Spinal cord (tissue), 9 donors: ENCODE measurements at regions not wholly inside any gene's neighbourhood (a gene's known extent, or its start where the extent isn't known, plus 50 kb on each side); places are given as distances from the start of the nearest gene placed in this dataset.

Experiments
- DNase-seq, 6 donors: peaks; one replicate each; pipeline versions ENCODE4 v3.0.0 to v3.0.0-alpha.2; 2013 to 2015; ENCODE audit warnings: low spot score in 6 of 6, low read depth in 4 of 6
- H3K27ac ChIP-seq: one replicate; pipeline ENCODE4 v1.5.1; 2013; ENCODE audit warnings: low read depth, low read length, control low read depth
- H3K27me3 ChIP-seq: one replicate; pipeline ENCODE4 v1.6.1; 2013; ENCODE audit warnings: low read length; ENCODE audit not compliant: control insufficient read depth, insufficient read depth
- H3K36me3 ChIP-seq: one replicate; pipeline ENCODE4 v1.6.1; 2013; ENCODE audit warnings: low read length; ENCODE audit not compliant: control insufficient read depth, insufficient read depth
- H3K4me1 ChIP-seq: one replicate; pipeline ENCODE4 v1.6.1; 2013; ENCODE audit warnings: low read length; ENCODE audit not compliant: control insufficient read depth, insufficient read depth
- H3K4me3 ChIP-seq: one replicate; pipeline ENCODE4 v1.5.1; 2013; ENCODE audit warnings: low read depth, low read length, control low read depth
- H3K9me3 ChIP-seq: one replicate; pipeline ENCODE4 v1.6.1; 2013; ENCODE audit warnings: low read length; ENCODE audit not compliant: control insufficient read depth, insufficient read depth
- WGBS: methylation state at CpG from one replicate; pipeline ENCODE4 v1.1.5; 2013; ENCODE audit warnings: missing lambda C conversion rate; ENCODE audit not compliant: insufficient coverage; 5-methylcytosine and 5-hydroxymethylcytosine counted together
- donor health status: healthy.

DNA sequence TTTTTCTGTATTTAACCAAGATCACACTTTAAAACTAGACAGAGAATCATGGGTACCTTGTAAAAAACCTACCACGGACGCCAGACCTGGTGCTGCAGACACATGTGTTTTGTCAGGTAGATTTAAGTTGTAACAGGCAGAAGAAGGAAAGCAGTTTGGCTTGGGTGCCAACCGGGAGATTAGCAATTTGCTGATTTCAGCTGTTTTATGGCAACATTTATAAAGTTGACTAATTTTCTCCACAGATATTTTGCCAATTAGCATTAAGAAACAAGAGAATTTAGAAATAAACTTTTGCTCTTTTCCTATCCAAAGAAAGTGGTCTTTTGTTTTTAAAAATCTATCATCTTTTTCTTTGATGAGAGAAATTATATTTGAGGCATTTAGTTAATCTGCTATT lies 76.3 kb upstream of the STOX2 start:
- no peaks in the 10 kb centered on the region for H3K9me3 ChIP-seq
- DNase-seq = no peak
- H3K27me3 ChIP-seq = no peaks in the 10 kb centered on the region
- H3K4me1 ChIP-seq = no peaks in the 10 kb centered on the region
- no peaks in the 10 kb centered on the region for H3K36me3 ChIP-seq
- no peak overlapping the region for H3K27ac ChIP-seq
- H3K4me3 ChIP-seq = no peak overlapping the region
- WGBS = no CpG with 5 or more reads among the region's 3 CpGs

DNA sequence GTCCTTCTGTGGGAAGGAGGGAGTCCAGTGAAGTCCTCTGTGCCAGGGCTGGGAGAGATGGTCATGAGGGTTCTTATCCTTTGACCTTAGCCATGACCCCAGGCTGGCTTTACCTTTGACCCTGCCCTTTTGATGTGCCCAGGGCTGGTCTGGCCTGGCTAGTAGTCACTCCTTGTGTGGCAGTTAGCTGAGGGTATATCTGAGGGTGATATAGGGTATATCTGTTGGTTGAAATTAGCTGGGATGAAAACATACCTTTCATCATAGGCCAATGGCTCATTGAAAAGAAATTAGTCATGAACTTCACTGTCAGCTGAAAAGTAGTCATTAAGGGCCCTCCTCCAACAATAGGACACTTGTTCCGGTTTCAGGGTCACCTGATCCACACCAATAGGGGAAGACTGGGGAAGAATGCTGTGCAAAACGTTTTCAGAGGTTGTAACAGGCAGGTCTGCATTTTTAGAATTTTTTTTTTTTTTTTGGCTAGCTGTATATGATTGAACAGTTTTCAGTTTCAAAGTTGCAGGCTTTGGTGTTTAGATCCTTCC lies 74.6 kb upstream of the STOX2 start:
- Histone ChIP-seq H3K27ac (no peak overlapping the region), H3K27me3 (no peaks in the 10 kb centered on the region), H3K4me1 (no peaks in the 10 kb centered on the region), H3K9me3 (no peaks in the 10 kb centered on the region), H3K36me3 (no peaks in the 10 kb centered on the region), H3K4me3 (no peak overlapping the region)
- no CpG with 5 or more reads among the region's 2 CpGs for WGBS
- no peak for DNase-seq

DNA sequence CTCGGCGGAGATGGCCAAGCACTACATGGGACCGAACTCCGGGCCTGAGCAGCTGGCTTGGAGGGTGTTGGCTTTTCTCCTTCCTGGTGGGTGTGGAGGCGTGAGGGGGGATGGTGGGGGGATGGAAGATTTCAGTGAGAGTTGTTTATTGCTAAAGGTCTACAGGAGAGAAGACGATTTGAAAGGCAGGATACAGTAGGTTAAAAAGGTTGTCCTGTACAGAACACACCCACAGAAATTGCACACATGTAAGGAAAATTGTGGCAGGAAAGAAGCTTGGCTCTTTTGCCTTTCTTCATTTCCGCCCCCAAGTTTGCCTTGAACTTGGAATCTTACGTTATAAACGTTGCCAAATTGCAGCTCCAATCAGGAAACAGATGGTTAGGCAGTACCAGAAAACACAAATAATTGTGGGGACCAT lies 74.1 kb upstream of the STOX2 start:
- no peaks in the 10 kb centered on the region for H3K27me3 ChIP-seq
- no peak overlapping the region for H3K27ac ChIP-seq
- no peaks in the 10 kb centered on the region for H3K4me1 ChIP-seq
- H3K9me3 ChIP-seq = no peaks in the 10 kb centered on the region
- H3K4me3 ChIP-seq = no peak overlapping the region
- DNase-seq = peak in 1 of 6 donors; percentile 17
- 77% methylated on average over 7 of the region's 9 CpGs for WGBS
- no peaks in the 10 kb centered on the region for H3K36me3 ChIP-seq

DNA sequence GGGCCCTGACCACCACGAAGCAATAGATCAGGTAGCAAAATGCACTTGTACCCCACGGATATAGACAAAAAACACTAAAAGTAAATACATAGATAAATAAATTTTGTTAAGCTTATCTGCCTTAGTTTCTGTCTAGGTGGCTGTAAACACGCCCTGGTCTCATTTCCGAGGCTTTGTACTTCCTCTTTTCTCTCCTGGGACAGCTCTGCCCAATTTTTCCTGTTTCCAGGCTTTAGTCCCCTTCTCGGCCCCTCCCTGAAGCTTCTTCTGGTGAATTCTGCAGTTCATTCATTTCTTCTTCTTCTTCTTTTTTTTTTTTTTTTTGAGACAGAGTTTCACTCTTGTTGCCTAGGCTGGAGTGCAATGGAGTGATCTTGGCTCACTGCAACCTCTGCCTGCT lies 73.4 kb upstream of the STOX2 start:
- Histone ChIP-seq H3K36me3 (no peaks in the 10 kb centered on the region), H3K9me3 (no peaks in the 10 kb centered on the region), H3K27ac (no peak overlapping the region), H3K4me3 (no peak overlapping the region), H3K4me1 (no peaks in the 10 kb centered on the region), H3K27me3 (no peaks in the 10 kb centered on the region)
- DNase-seq = no peak
- WGBS = 100% methylated on average over 2 of the region's 5 CpGs

DNA sequence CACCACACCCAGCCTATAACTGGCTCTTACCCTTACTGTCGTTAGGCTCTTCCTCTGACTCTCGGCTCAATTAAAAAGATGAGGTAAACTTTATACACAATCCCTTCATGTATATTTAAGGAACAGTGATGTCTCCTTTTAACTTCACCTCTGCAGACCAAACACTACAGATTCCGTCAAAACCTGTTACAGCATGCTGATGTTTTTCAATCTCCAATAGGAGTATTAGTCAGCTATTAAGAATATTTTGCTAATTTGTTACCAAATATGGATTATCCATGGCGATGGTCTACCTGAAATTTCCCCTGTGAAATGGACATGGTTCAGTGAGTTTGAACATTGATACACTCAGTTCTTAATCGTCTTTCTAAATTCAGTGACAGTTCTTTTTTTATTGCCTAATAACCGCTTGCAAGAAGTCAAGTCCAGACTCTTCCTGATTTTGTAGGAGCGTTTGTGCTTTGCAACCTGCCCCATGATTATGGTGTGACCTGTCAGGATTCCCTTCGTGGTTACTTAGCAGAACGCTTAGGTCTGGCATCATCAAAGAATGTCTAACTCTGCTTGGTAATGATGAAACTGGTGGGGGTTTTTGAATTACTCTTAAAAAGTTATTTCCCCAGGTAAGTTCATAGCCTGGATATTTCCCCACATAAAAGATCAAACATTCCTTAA lies 72.2 kb upstream of the STOX2 start:
- no peaks in the 10 kb centered on the region for H3K27me3 ChIP-seq
- H3K4me1 ChIP-seq = no peaks in the 10 kb centered on the region
- no peak overlapping the region for H3K27ac ChIP-seq
- H3K36me3 ChIP-seq = no peaks in the 10 kb centered on the region
- WGBS = 75% methylated on average over 3 of the region's 9 CpGs
- H3K4me3 ChIP-seq = no peak overlapping the region
- no peak for DNase-seq
- no peaks in the 10 kb centered on the region for H3K9me3 ChIP-seq

DNA sequence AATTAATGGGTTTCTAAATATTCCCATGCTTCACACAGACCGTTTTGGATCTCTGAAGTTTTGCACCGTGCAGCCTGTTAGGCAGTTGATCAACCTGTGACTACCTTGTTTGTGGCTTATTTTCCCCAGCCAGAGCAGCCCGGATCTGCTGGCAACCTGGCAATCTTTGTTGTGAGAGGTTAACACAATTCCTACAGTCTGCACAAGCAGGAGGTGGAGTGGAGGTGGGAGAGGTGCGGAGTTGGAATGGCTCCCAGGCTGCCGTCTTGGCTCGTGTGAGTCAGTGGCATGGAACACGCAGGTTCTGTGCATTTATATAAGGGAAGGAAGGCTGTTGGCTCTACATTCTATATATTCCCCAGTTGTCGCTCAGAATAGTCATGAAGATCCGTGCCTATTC lies 70.9 kb upstream of the STOX2 start:
- Histone ChIP-seq H3K36me3 (no peaks in the 10 kb centered on the region), H3K4me3 (no peak overlapping the region), H3K27ac (no peak overlapping the region), H3K9me3 (no peaks in the 10 kb centered on the region), H3K27me3 (no peaks in the 10 kb centered on the region), H3K4me1 (no peaks in the 10 kb centered on the region)
- peak in 1 of 6 donors; percentile 17 for DNase-seq
- WGBS = 91% methylated on average over 3 of the region's 9 CpGs

DNA sequence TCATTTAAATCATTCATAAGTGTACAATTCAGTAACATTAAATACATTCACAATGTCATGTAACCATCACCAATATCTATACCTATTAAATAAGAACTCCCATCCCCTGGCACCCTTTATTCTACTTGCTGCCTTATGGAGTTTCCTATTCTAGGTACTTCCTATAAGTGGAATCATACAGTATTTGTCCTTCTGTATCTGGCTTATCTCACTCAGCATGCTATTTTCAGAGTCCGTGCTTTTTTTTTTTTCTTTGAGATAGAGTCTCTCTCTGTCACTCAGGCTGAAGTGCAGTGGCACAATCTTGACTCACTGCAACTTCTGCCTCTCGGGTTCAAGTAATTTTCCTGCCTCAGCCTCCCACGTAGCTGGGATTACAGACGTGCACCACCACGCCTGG lies 67.9 kb upstream of the STOX2 start:
- Histone ChIP-seq H3K36me3 (no peaks in the 10 kb centered on the region), H3K9me3 (no peaks in the 10 kb centered on the region), H3K4me1 (no peaks in the 10 kb centered on the region), H3K27me3 (no peaks in the 10 kb centered on the region), H3K27ac (no peak overlapping the region), H3K4me3 (no peak overlapping the region)
- no peak for DNase-seq
- 94% methylated on average over 2 of the region's 5 CpGs for WGBS

DNA sequence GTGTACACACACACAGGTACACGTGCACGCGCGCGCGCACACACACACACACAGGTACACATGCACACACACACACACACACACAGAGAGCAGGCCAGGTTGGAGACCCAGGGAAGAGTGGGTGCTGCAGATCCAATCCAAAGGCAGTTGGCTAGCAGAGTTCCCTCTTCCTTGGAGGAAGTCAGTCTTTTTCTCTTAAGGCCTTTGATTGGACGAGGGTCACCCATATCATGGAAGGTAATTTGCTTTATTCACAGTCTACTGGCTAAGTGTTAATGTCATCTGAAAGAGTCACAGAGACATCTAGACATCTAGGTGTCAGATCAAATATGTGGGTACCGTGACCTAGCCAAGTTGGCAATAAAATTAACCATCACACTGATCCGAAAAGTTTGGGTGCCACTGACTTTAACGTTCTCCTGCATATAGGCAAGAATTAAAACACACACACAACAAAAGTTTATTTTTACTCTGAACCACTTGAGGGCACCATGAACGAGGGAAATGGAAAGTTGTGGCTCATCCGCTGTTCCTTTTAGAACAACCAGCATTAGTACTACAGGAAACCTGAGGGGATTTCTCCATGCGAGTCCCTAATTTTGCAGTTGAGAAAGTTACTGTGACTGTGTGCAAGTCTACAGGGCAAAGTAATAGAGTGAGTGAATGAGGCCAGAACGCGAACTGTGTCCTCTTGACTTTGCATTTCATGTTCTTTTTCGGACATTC lies 66.0 kb upstream of the STOX2 start:
- peak in 5 of 6 donors; percentile 33 to 93 (median 45) for DNase-seq
- WGBS = no CpG with 5 or more reads among the region's 16 CpGs
- Histone ChIP-seq H3K4me3 (no peak overlapping the region), H3K9me3 (no peaks in the 10 kb centered on the region), H3K36me3 (no peaks in the 10 kb centered on the region), H3K27me3 (no peaks in the 10 kb centered on the region), H3K4me1 (no peaks in the 10 kb centered on the region), H3K27ac (no peak overlapping the region)

DNA sequence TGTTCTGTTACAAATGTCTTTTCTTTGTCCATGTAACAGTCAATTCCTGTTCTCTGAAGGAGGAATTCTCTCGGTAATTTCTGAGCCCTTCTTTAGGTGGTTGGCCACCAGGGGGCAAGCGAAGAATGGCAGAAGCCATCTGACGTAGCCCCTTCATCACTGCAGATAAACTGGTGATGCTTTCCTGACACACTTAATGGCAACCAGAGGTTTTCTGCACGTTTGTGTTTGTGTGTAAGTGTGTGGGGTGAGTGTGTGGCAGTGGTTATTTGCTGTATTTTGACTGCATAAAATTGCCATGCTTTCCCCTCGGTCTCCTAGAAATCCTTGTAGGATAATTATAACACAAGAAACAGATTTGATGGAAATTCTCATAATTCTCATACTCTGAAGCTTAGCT lies 64.8 kb upstream of the STOX2 start:
- no peaks in the 10 kb centered on the region for H3K27me3 ChIP-seq
- no peak overlapping the region for H3K4me3 ChIP-seq
- H3K9me3 ChIP-seq = no peaks in the 10 kb centered on the region
- WGBS = 0% methylated on average over 3 of the region's 5 CpGs
- H3K27ac ChIP-seq = peak overlapping the region; percentile 25
- H3K36me3 ChIP-seq = no peaks in the 10 kb centered on the region
- peak; percentile 64 to 97 (median 81) for DNase-seq
- H3K4me1 ChIP-seq = no peaks in the 10 kb centered on the region

DNA sequence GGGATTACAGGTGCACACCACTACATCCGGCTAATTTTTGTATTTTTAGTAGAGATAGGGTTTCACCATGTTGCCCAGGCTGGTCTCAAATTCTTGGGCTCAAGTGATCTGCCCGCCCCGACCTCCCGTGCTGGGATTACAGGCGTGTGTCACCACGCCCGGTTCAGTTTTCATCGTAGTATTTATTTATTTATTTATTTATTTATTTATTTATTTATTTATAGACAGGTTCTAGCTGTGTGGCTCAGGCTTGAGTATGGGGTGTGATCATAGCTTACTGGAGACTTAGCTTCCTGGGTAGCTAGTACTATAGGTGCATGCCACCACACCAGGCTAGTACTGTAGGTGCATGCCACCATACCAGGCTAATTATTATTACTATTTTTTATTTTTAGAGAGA lies 64.1 kb upstream of the STOX2 start:
- WGBS = no CpG with 5 or more reads among the region's 8 CpGs
- no peaks in the 10 kb centered on the region for H3K27me3 ChIP-seq
- DNase-seq = no peak
- no peak overlapping the region for H3K4me3 ChIP-seq
- H3K4me1 ChIP-seq = no peaks in the 10 kb centered on the region
- no peak overlapping the region for H3K27ac ChIP-seq
- no peaks in the 10 kb centered on the region for H3K9me3 ChIP-seq
- no peaks in the 10 kb centered on the region for H3K36me3 ChIP-seq
